H9 (cell line): ENCODE measurements at regions not wholly inside any gene's neighbourhood (a gene's known extent, or its start where the extent isn't known, plus 50 kb on each side); places are given as distances from the start of the nearest gene placed in this dataset.

Source experiments
- DNase-seq: peaks from one replicate; pipeline ENCODE4 v3.0.0-alpha.2; 2017
- H2AFZ ChIP-seq: one replicate; pipeline ENCODE4 v1.6.1; 2013; ENCODE audit warnings: mild to moderate bottlenecking, low read length, control low read depth, moderate library complexity
- H2AK5ac ChIP-seq: 2 replicates; pipeline ENCODE4 v1.6.1; 2013; ENCODE audit warnings: low read length, control low read depth, mixed read lengths; ENCODE audit not compliant: insufficient read length
- H2BK120ac ChIP-seq: one replicate; pipeline ENCODE4 v1.6.1; 2013; ENCODE audit warnings: low read depth, mild to moderate bottlenecking, low read length, control low read depth, inconsistent platforms; ENCODE audit not compliant: poor library complexity, severe bottlenecking
- H2BK12ac ChIP-seq: 2 replicates; pipeline ENCODE4 v1.6.1; 2013; ENCODE audit warnings: low read length, control low read depth, mixed read lengths, low read depth; ENCODE audit not compliant: insufficient read length
- H2BK15ac ChIP-seq: 2 replicates; pipeline ENCODE4 v1.6.1; 2013; ENCODE audit warnings: low read depth, low read length, control low read depth
- H2BK20ac ChIP-seq: one replicate; pipeline ENCODE4 v1.6.1; 2013; ENCODE audit warnings: low read depth, mild to moderate bottlenecking, low read length, control low read depth, inconsistent platforms; ENCODE audit not compliant: poor library complexity, severe bottlenecking
- H2BK5ac ChIP-seq: 2 replicates; pipeline ENCODE4 v1.6.1; 2013; ENCODE audit warnings: low read length, control low read depth, mixed read lengths; ENCODE audit not compliant: insufficient read length
- H3K14ac ChIP-seq: 2 replicates; pipeline ENCODE4 v1.6.1; 2013; ENCODE audit warnings: low read length, control low read depth; ENCODE audit not compliant: insufficient read depth
- H3K18ac ChIP-seq: 2 replicates; pipeline ENCODE4 v1.6.1; 2013; ENCODE audit warnings: low read depth, mild to moderate bottlenecking, mixed read lengths, low read length, control low read depth; ENCODE audit not compliant: insufficient read length
- H3K23ac ChIP-seq: 2 replicates; pipeline ENCODE4 v1.6.1; 2013; ENCODE audit warnings: low read length, control low read depth, mixed read lengths, low read depth; ENCODE audit not compliant: insufficient read length
- H3K23me2 ChIP-seq: 2 replicates; pipeline ENCODE4 v1.6.1; 2013; ENCODE audit warnings: low read depth, mild to moderate bottlenecking, mixed read lengths, low read length, control low read depth; ENCODE audit not compliant: insufficient read length, poor library complexity, severe bottlenecking
- H3K27ac ChIP-seq: 2 replicates; pipeline ENCODE4 v1.5.1; 2013; ENCODE audit warnings: low read length, control low read depth, mixed read lengths, low read depth; ENCODE audit not compliant: insufficient read length
- H3K27me3 ChIP-seq: 2 replicates; pipeline ENCODE4 v1.6.1; 2013; ENCODE audit warnings: low read length, control low read depth, inconsistent platforms; ENCODE audit not compliant: insufficient read depth
- H3K4ac ChIP-seq: 2 replicates; pipeline ENCODE4 v1.6.1; 2013; ENCODE audit warnings: low read depth, mild to moderate bottlenecking, control low read depth, inconsistent platforms, low read length, moderate library complexity
- H3K4me1 ChIP-seq: 2 replicates; pipeline ENCODE4 v1.6.1; 2013; ENCODE audit warnings: low read length, control low read depth, inconsistent platforms; ENCODE audit not compliant: insufficient read depth
- H3K4me2 ChIP-seq: 2 replicates; pipeline ENCODE4 v1.6.1; 2013; ENCODE audit warnings: low read length, control low read depth, mixed read lengths; ENCODE audit not compliant: insufficient read length, insufficient read depth
- H3K56ac ChIP-seq: 2 replicates; pipeline ENCODE4 v1.6.1; 2013; ENCODE audit warnings: low read depth, mild to moderate bottlenecking, mixed read lengths, low read length, control low read depth; ENCODE audit not compliant: insufficient read length
- H3K79me1 ChIP-seq: 2 replicates; pipeline ENCODE4 v1.6.1; 2013; ENCODE audit warnings: low read depth, mild to moderate bottlenecking, moderate library complexity, low read length, control low read depth, inconsistent platforms; ENCODE audit not compliant: insufficient read depth, poor library complexity, severe bottlenecking
- H3K79me2 ChIP-seq: 2 replicates; pipeline ENCODE4 v1.6.1; 2013; ENCODE audit warnings: low read length, control low read depth, inconsistent platforms; ENCODE audit not compliant: insufficient read depth
- H3K9ac ChIP-seq: 2 replicates; pipeline ENCODE4 v1.6.1; 2013; ENCODE audit warnings: low read length, control low read depth, mixed read lengths; ENCODE audit not compliant: insufficient read length; ENCODE audit errors: extremely low read depth
- H3K9me3 ChIP-seq: one replicate; pipeline ENCODE4 v1.6.1; 2013; ENCODE audit warnings: low read depth, low read length, inconsistent platforms; ENCODE audit not compliant: control insufficient read depth
- H3T11ph ChIP-seq: one replicate; pipeline ENCODE4 v1.6.1; 2013; ENCODE audit warnings: mild to moderate bottlenecking, low read length, control low read depth, inconsistent platforms
- H4K20me1 ChIP-seq: one replicate; pipeline ENCODE4 v1.6.1; 2013; ENCODE audit not compliant: control insufficient read depth, insufficient read length, insufficient read depth
- H4K5ac ChIP-seq: 2 replicates; pipeline ENCODE4 v1.6.1; 2013; ENCODE audit warnings: low read depth, mild to moderate bottlenecking, mixed read lengths, low read length, control low read depth; ENCODE audit not compliant: insufficient read length
- H4K8ac ChIP-seq: replicated peaks from 2 replicates; pipeline ENCODE4 v1.6.1; 2013; ENCODE audit warnings: low read length, control low read depth, mixed read lengths, low read depth; ENCODE audit not compliant: insufficient read length
- H4K91ac ChIP-seq: 2 replicates; pipeline ENCODE4 v1.6.1; 2013; ENCODE audit warnings: low read depth, mild to moderate bottlenecking, moderate library complexity, mixed read lengths, low read length, control low read depth; ENCODE audit not compliant: insufficient read length
- H3K27ac Mint-ChIP-seq, 3 experiments: 2 replicates in 2 of 3; 3 replicates in 1 of 3; pipeline ENCODE4 v1.8.0; 2020 to 2021; ENCODE audit warnings: mixed read lengths in 3 of 3, mild to moderate bottlenecking in 1 of 3, moderate library complexity in 1 of 3
- H3K27me3 Mint-ChIP-seq: 2 replicates; pipeline ENCODE4 v1.8.0; 2021; ENCODE audit warnings: low read depth, mild to moderate bottlenecking, moderate library complexity, mixed read lengths
- H3K36me3 Mint-ChIP-seq, 3 experiments: 2 replicates in 2 of 3; 3 replicates in 1 of 3; pipeline ENCODE4 v1.8.0; 2020 to 2021; ENCODE audit warnings: low read depth in 3 of 3, mixed read lengths in 3 of 3; ENCODE audit not compliant: insufficient read depth in 1 of 3
- H3K4me1 Mint-ChIP-seq, 2 experiments: 2 replicates each; pipeline ENCODE4 v1.8.0; 2020; ENCODE audit warnings: mixed read lengths in 2 of 2
- H3K4me3 Mint-ChIP-seq, 2 experiments: 2 replicates in 1 of 2; 3 replicates in 1 of 2; pipeline ENCODE4 v1.8.0; 2020 to 2021; ENCODE audit warnings: mild to moderate bottlenecking in 2 of 2, mixed read lengths in 2 of 2, moderate library complexity in 1 of 2
- H3K9me3 Mint-ChIP-seq, 2 experiments: 2 replicates in 1 of 2; 3 replicates in 1 of 2; pipeline ENCODE4 v1.8.0; 2020; ENCODE audit warnings: mild to moderate bottlenecking in 2 of 2, mixed read lengths in 2 of 2, moderate library complexity in 1 of 2
- CTCF ChIP-seq: fragments of 200-600 bp; sonication (generic); conservative IDR thresholded peaks from 3 replicates; pipeline ENCODE4 v1.8.0; 2021; ENCODE audit warnings: antibody characterized with exemption, mild to moderate bottlenecking

GRCh38 chr3:168628549-168628948, 532.8 kb upstream of the GOLIM4 start:
- Mint-ChIP-seq H3K27me3 (no peaks in the 10 kb centered on the region), H3K36me3 (no peaks in the 10 kb centered on the region), H3K4me1 (peaks cover 11 to 16% of the 10 kb centered on the region in 2 experiments), H3K27ac (no peak overlapping the region), H3K4me3 (no peak overlapping the region), H3K9me3 (no peaks in the 10 kb centered on the region)
- Histone ChIP-seq H2AFZ (no peak overlapping the region), H4K8ac (no peak overlapping the region), H3K79me1 (no peaks in the 10 kb centered on the region), H3K23me2 (no peaks in the 10 kb centered on the region), H2AK5ac (no peak overlapping the region), H3K23ac (no peak overlapping the region), H3K4me2 (no peak overlapping the region), H3K27me3 (no peaks in the 10 kb centered on the region), H2BK5ac (no peak overlapping the region), H2BK120ac (no peak overlapping the region), H3K18ac (no peak overlapping the region), H3K56ac (no peak overlapping the region), H3K9ac (no peak overlapping the region), H4K91ac (no peak overlapping the region), H2BK20ac (no peak overlapping the region), H3K4ac (no peak overlapping the region), H3K27ac (no peak overlapping the region), H2BK12ac (no peak overlapping the region), H4K5ac (no peak overlapping the region), H3K79me2 (no peaks in the 10 kb centered on the region), H3K9me3 (no peaks in the 10 kb centered on the region), H3T11ph (no peak overlapping the region), H3K14ac (no peak overlapping the region), H4K20me1 (no peaks in the 10 kb centered on the region), H2BK15ac (no peak overlapping the region), H3K4me1 (no peaks in the 10 kb centered on the region; the same call in 1 of the 2 replicates)
- TF ChIP-seq CTCF: no peak
- no peak for DNase-seq
